ENCODE measurements at regions not wholly inside any gene's neighbourhood (a gene's known extent, or its start where the extent isn't known, plus 50 kb on each side); places are given as distances from the start of the nearest gene placed in this dataset.
"Not testable (repeated sequence)": the region's sequence is repeated elsewhere in the genome, so short reads cannot be mapped to it uniquely, and the experiment has no call there.

DNA sequence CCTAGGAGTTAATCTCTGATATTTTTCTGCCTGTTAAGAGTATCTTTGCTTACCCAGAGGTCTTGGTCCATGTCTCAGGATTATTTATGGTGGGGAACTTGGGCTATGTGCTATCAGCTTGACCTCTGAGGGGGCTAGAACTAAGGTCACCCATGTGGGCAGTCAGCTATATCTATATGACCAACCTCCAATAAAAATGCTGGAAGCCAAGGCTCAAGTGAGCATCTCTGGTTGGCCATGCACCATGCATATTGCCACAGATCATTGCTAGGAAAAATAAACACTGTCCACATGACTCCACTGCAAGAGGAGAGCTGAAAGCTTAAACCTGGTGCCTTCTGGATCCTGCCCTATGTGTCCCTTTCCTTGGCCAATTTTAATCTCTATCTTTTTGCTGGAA is 196.5 kb upstream of the SLC7A11 start:
- Histone ChIP-seq H3K27ac (ENCODE audit: low read depth in 1 of 2, low read length in 2 of 2) (no peak overlapping the region), H3K79me2 (ENCODE audit: insufficient read depth, low read length) (no peaks in the 10 kb centered on the region), H3K9me3 (replicated peaks in 1 of 2; ENCODE audit: control insufficient read depth in 1 of 2, insufficient read depth in 1 of 2, low read length in 2 of 2) (peaks cover 0 to 4% of the 10 kb centered on the region in 2 donors), H4K20me1 (ENCODE audit: insufficient read depth, low read length) (no peaks in the 10 kb centered on the region), H3K9ac (ENCODE audit: insufficient read depth, low read length, poor library complexity, severe bottlenecking) (no peak overlapping the region), H3K36me3 (replicated peaks in 1 of 2; ENCODE audit: control insufficient read depth in 1 of 2, insufficient read depth in 2 of 2, low read length in 2 of 2) (no peaks in the 10 kb centered on the region), H3K4me2 (replicated peaks; ENCODE audit: extremely low read depth, low read length, poor library complexity, severe bottlenecking) (no peak overlapping the region), H3K27me3 (ENCODE audit: control insufficient read depth in 2 of 2, insufficient read depth in 2 of 2, low read length in 2 of 2) (no peaks in the 10 kb centered on the region), H3K4me3 (replicated peaks in 1 of 3; ENCODE audit: low read depth in 2 of 3, low read length in 3 of 3) (no peak overlapping the region), H2AFZ (ENCODE audit: insufficient read depth, low read depth, low read length, poor library complexity, severe bottlenecking) (no peak overlapping the region), H3K4me1 (ENCODE audit: control insufficient read depth in 1 of 2, insufficient read depth in 2 of 2, low read length in 2 of 2) (no peaks in the 10 kb centered on the region)
- Mint-ChIP-seq H3K27me3 (ENCODE audit: low read depth in 3 of 3) (peaks cover 0 to 2% (median 0%) of the 10 kb centered on the region in 3 donors), H3K27ac (no peak overlapping the region), H3K36me3 (peaks cover 2% of the 10 kb centered on the region in 2 donors), H3K4me3 (no peak overlapping the region), H3K4me1 (peaks cover 6% of the 10 kb centered on the region), H3K9me3 (peaks cover 3 to 20% (median 10%) of the 10 kb centered on the region in 7 donors)
- TF ChIP-seq CTCF (IDR thresholded peaks at IDR 0.05) = no peak
- DNase-seq = no peak
- intact Hi-C loops (cut with micrococcal nuclease) = no loop called here

DNA sequence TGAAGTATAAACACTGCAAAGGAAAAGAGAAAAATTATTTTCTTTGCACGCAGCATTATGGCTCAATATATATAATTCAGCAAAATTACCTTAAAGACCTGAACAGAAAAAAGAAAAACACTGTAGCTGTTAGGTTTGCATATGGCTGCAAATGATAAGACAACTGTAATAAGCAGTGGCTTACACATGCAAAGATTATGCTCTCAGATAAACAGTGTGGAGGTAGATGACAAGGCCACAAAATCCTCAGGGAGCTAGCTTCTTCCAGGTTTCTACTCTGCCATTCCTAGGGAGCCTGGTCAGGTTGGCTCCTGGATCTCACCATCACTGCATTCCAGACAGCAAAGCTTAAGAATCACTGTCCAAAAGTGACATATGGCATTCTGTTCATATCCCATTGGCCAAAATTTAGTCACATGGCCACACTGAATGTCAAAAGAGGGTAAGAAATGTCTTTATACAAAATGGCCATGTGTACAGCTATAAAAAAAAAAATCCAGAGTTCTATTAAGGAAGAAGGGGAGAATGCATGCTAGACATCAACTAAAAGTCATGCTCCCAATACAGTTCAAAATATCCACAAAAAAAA is 195.2 kb upstream of the SLC7A11 start:
- Histone ChIP-seq H3K27ac (ENCODE audit: low read depth in 1 of 2, low read length in 2 of 2) (no peak overlapping the region), H4K20me1 (ENCODE audit: insufficient read depth, low read length) (no peaks in the 10 kb centered on the region), H3K4me3 (replicated peaks in 1 of 3; ENCODE audit: low read depth in 2 of 3, low read length in 3 of 3) (no peak overlapping the region), H3K36me3 (replicated peaks in 1 of 2; ENCODE audit: control insufficient read depth in 1 of 2, insufficient read depth in 2 of 2, low read length in 2 of 2) (no peaks in the 10 kb centered on the region), H3K4me1 (ENCODE audit: control insufficient read depth in 1 of 2, insufficient read depth in 2 of 2, low read length in 2 of 2) (no peaks in the 10 kb centered on the region), H3K27me3 (ENCODE audit: control insufficient read depth in 2 of 2, insufficient read depth in 2 of 2, low read length in 2 of 2) (no peaks in the 10 kb centered on the region), H3K9me3 (replicated peaks in 1 of 2; ENCODE audit: control insufficient read depth in 1 of 2, insufficient read depth in 1 of 2, low read length in 2 of 2) (peaks cover 0 to under 1% of the 10 kb centered on the region in 2 donors), H3K9ac (ENCODE audit: insufficient read depth, low read length, poor library complexity, severe bottlenecking) (no peak overlapping the region), H3K79me2 (ENCODE audit: insufficient read depth, low read length) (no peaks in the 10 kb centered on the region), H2AFZ (ENCODE audit: insufficient read depth, low read depth, low read length, poor library complexity, severe bottlenecking) (no peak overlapping the region), H3K4me2 (replicated peaks; ENCODE audit: extremely low read depth, low read length, poor library complexity, severe bottlenecking) (no peak overlapping the region)
- TF ChIP-seq CTCF (IDR thresholded peaks at IDR 0.05) = no peak
- Mint-ChIP-seq H3K27ac (no peak overlapping the region), H3K36me3 (peaks cover 2% of the 10 kb centered on the region in 2 donors), H3K27me3 (ENCODE audit: low read depth in 3 of 3) (peaks cover 0 to 2% (median 2%) of the 10 kb centered on the region in 3 donors), H3K4me1 (peaks cover 6% of the 10 kb centered on the region), H3K4me3 (no peak overlapping the region), H3K9me3 (peaks cover 6 to 27% (median 17%) of the 10 kb centered on the region in 7 donors)
- intact Hi-C loops (cut with micrococcal nuclease) = no loop called here
- WGBS (ENCODE audit: insufficient coverage) = no CpG with 5 or more reads among the region's 1 CpG
- DNase-seq = no peak

DNA sequence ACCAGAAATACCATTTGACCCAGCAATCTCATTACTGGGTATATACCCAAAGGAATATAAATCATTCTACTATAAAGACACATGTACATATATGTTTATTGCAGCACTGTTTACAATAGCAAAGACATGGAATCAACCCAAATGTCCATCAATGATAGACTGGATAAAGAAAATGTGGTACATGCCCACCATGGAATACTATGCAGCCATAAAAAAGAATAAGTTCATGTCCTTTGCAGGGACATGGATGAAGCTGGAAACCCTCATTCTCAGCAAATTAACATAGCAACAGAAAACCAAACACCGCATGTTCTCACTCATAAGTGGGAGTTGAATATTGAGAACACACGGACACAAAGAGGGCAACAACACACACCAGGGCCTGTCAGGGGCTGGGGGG is 193.6 kb upstream of the SLC7A11 start:
- H3K4me3 ChIP-seq (replicated peaks in 1 of 3; ENCODE audit: low read depth in 2 of 3, low read length in 3 of 3); H3K4me1 Mint-ChIP-seq; H3K27me3 ChIP-seq (ENCODE audit: control insufficient read depth in 2 of 2, insufficient read depth in 2 of 2, low read length in 2 of 2); H3K9me3 ChIP-seq (replicated peaks in 1 of 2; ENCODE audit: control insufficient read depth in 1 of 2, insufficient read depth in 1 of 2, low read length in 2 of 2); H3K79me2 ChIP-seq (ENCODE audit: insufficient read depth, low read length); H3K27ac ChIP-seq (ENCODE audit: low read depth in 1 of 2, low read length in 2 of 2); H4K20me1 ChIP-seq (ENCODE audit: insufficient read depth, low read length); H2AFZ ChIP-seq (ENCODE audit: insufficient read depth, low read depth, low read length, poor library complexity, severe bottlenecking); H3K9ac ChIP-seq (ENCODE audit: insufficient read depth, low read length, poor library complexity, severe bottlenecking); H3K4me3 Mint-ChIP-seq; H3K36me3 Mint-ChIP-seq; H3K27ac Mint-ChIP-seq; H3K36me3 ChIP-seq (replicated peaks in 1 of 2; ENCODE audit: control insufficient read depth in 1 of 2, insufficient read depth in 2 of 2, low read length in 2 of 2); H3K27me3 Mint-ChIP-seq (ENCODE audit: low read depth in 3 of 3); intact Hi-C loops (cut with micrococcal nuclease); H3K4me1 ChIP-seq (ENCODE audit: control insufficient read depth in 1 of 2, insufficient read depth in 2 of 2, low read length in 2 of 2); DNase-seq; H3K4me2 ChIP-seq (replicated peaks; ENCODE audit: extremely low read depth, low read length, poor library complexity, severe bottlenecking): not testable (repeated sequence)
- WGBS (ENCODE audit: insufficient coverage) = no CpG with 5 or more reads among the region's 2 CpGs
- peaks cover 12 to 32% (median 18%) of the 10 kb centered on the region in 7 donors for H3K9me3 Mint-ChIP-seq

Measured in CD14-positive monocyte (primary cell).